ENCODE measurements at regions not wholly inside any gene's neighbourhood (a gene's known extent, or its start where the extent isn't known, plus 50 kb on each side); places are given as distances from the start of the nearest gene placed in this dataset.
"Not testable (repeated sequence)": the region's sequence is repeated elsewhere in the genome, so short reads cannot be mapped to it uniquely, and the experiment has no call there.

- DNase-seq (ENCODE audit: low read depth): no peak
- no peak overlapping the region for H3K4me3 ChIP-seq (ENCODE audit: control insufficient read depth, low read depth, low read length)
- no peak for TF ChIP-seq CTCF (IDR thresholded peaks at IDR 0.05; ENCODE audit: control insufficient read depth, insufficient read depth, low read depth, low read length, missing control alignments)
Measured at GRCh38 chr11:97611345-97611744, 1221.5 kb downstream of the JRKL start.

- no peak for DNase-seq (ENCODE audit: low read depth)
- TF ChIP-seq CTCF (IDR thresholded peaks at IDR 0.05; ENCODE audit: control insufficient read depth, insufficient read depth, low read depth, low read length, missing control alignments): no peak
- H3K4me3 ChIP-seq (ENCODE audit: control insufficient read depth, low read depth, low read length): no peak overlapping the region
Measured at GRCh38 chr11:97614606-97615005, 1224.8 kb downstream of the JRKL start.

- no peak for DNase-seq (ENCODE audit: low read depth)
- H3K4me3 ChIP-seq (ENCODE audit: control insufficient read depth, low read depth, low read length): no peak overlapping the region
- no peak for TF ChIP-seq CTCF (IDR thresholded peaks at IDR 0.05; ENCODE audit: control insufficient read depth, insufficient read depth, low read depth, low read length, missing control alignments)
Measured at GRCh38 chr11:97615546-97615945, 1225.7 kb downstream of the JRKL start.

GRCh38 chr11:97617031-97617430, 1227.2 kb downstream of the JRKL start:
- DNase-seq (ENCODE audit: low read depth): no peak
- no peak for TF ChIP-seq CTCF (IDR thresholded peaks at IDR 0.05; ENCODE audit: control insufficient read depth, insufficient read depth, low read depth, low read length, missing control alignments)

DNA sequence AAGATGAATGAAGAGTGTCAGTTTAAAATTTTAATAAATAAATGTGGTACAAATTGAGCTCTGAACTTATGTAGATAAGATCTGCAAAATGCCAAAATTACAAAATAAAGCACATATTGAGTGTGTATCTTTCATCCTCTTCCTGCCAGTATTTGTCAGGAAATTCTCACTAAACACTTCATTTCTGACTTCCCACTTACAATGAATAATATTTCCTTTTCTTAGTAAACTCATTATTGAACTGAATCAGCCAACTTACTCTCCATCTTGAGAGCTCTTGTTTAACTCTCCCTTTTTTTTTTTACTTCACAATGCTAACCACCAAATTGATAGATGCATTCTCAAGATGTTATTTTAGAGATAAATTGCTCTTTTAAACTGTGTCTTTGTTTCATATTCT, 1230.2 kb downstream of the JRKL start:
- TF ChIP-seq CTCF (IDR thresholded peaks at IDR 0.05; ENCODE audit: control insufficient read depth, insufficient read depth, low read depth, low read length, missing control alignments): no peak

More at GRCh38 chr11:97617031-97617430, 1227.2 kb downstream of the JRKL start:
- H3K4me3 ChIP-seq (ENCODE audit: control insufficient read depth, low read depth, low read length): no peak overlapping the region

DNA sequence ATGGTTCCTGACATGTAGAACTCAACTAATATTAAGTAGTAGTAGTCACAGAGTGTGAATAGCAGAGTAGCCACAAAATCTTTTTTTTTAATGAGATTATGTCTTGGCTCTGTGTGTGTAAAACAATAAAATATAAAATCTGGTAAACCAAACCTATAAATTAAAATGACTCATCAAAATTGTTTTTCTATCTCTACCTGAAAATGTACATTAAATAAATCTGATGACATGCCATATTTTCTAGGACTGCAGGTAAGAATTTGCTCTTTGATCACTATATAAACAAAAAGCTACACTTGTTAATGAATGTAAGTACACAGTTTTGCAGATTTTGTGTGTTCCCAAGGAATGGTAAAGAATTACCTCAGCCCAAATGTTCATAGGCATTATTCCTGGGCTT, 1231.5 kb downstream of the JRKL start:
- DNase-seq (ENCODE audit: low read depth): no peak
- H3K4me3 ChIP-seq (ENCODE audit: control insufficient read depth, low read depth, low read length): no peak overlapping the region
- TF ChIP-seq CTCF (IDR thresholded peaks at IDR 0.05; ENCODE audit: control insufficient read depth, insufficient read depth, low read depth, low read length, missing control alignments): no peak

More for the DNA sequence above, 1230.2 kb downstream of the JRKL start:
- DNase-seq (ENCODE audit: low read depth): no peak
- no peak overlapping the region for H3K4me3 ChIP-seq (ENCODE audit: control insufficient read depth, low read depth, low read length)

DNA sequence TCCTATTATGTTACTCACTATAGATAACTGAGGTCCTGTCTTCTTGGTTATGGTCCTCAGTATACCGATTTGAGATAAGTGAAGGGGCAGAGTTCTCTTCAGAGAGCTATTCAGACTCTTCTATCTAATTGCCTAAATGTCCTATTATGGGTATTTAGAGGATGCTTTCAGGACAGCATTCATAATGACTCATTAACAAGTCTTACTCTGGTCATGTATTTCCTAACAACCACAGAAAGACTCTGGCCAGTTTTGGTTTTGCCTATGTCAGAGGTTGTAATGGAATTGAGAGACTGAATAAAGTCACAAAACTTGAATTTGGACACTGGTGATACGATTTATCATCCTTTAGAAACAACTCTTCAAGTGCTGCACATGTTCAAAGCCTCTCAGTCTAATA, 1233.0 kb downstream of the JRKL start:
- H3K4me3 ChIP-seq (ENCODE audit: control insufficient read depth, low read depth, low read length): no peak overlapping the region
- TF ChIP-seq CTCF (IDR thresholded peaks at IDR 0.05; ENCODE audit: control insufficient read depth, insufficient read depth, low read depth, low read length, missing control alignments): no peak
- no peak for DNase-seq (ENCODE audit: low read depth)

GRCh38 chr11:97636741-97637140, 1246.9 kb downstream of the JRKL start:
- not testable (repeated sequence) for DNase-seq (ENCODE audit: low read depth); H3K4me3 ChIP-seq (ENCODE audit: control insufficient read depth, low read depth, low read length)
